Uterus (tissue), 3 donors: ENCODE measurements at regions not wholly inside any gene's neighbourhood (a gene's known extent, or its start where the extent isn't known, plus 50 kb on each side); places are given as distances from the start of the nearest gene placed in this dataset.

Experiments used
- DNase-seq, 2 donors: peaks; one replicate each; pipeline ENCODE4 v3.0.0-alpha.2; 2019 to 2020
- H3K27ac ChIP-seq, 2 donors: fragments of 200-600 bp; sonication (generic); 1 replicate in 1 of 2; 2 replicates in 1 of 2; pipeline ENCODE4 v1.5.1; 2016 to 2018
- H3K27me3 ChIP-seq, 2 donors: fragments of 200-600 bp; sonication (generic); one replicate each; pipeline ENCODE4 v1.5.1; 2018 to 2019; ENCODE audit warnings: control low read depth in 1 of 2
- H3K36me3 ChIP-seq, 2 donors: fragments of 200-600 bp; sonication (generic); one replicate each; pipeline ENCODE4 v1.5.1; 2019; ENCODE audit warnings: control low read depth in 1 of 2
- H3K4me1 ChIP-seq, 2 donors: fragments of 200-600 bp; sonication (generic); one replicate each; pipeline ENCODE4 v1.5.1; 2018 to 2019; ENCODE audit warnings: control low read depth in 1 of 2
- H3K4me3 ChIP-seq, 2 donors: fragments of 200-600 bp; sonication (generic); 1 replicate in 1 of 2; 2 replicates in 1 of 2; pipeline ENCODE4 v1.5.1; 2018 to 2019; ENCODE audit warnings: mild to moderate bottlenecking in 1 of 2
- H3K9me3 ChIP-seq, 2 donors: fragments of 200-600 bp; sonication (generic); one replicate each; pipeline ENCODE4 v1.5.1; 2019; ENCODE audit warnings: control low read depth in 1 of 2
- CTCF ChIP-seq, 4 experiments: fragments of 200-600 bp in 2 of 4; fragments of 450-650 bp in 2 of 4; sonication (generic) in 2 of 4; IDR thresholded peaks; one replicate each; pipeline ENCODE4 v1.5.1; 2016 to 2019; ENCODE audit warnings: antibody characterized with exemption in 4 of 4, mild to moderate bottlenecking in 2 of 4, moderate library complexity in 1 of 4
- POLR2A ChIP-seq, 2 donors: fragments of 450-650 bp; IDR thresholded peaks; one replicate each; pipeline ENCODE4 v1.6.1; 2016; ENCODE audit warnings: antibody characterized with exemption in 2 of 2, mild to moderate bottlenecking in 1 of 2, moderate library complexity in 1 of 2
- intact Hi-C: fragments of 100-400 bp; cut with DNase I; formaldehyde crosslinking; loops from one replicate; pipeline ENCODE4 v1.15.1; 2023; ENCODE audit warnings: low total_unique reads
- donor health status: DM: yes; HTN: yes; CAD: no.

GRCh38 chr3:152184971-152185686, 83.6 kb upstream of the MBNL1 start:
- H3K27me3 ChIP-seq: no peaks in the 10 kb centered on the region
- no peak overlapping the region for H3K27ac ChIP-seq
- TF ChIP-seq CTCF (IDR thresholded peaks at IDR 0.05) (no peak), POLR2A (IDR thresholded peaks at IDR 0.05) (no peak)
- H3K36me3 ChIP-seq: no peaks in the 10 kb centered on the region
- no peaks in the 10 kb centered on the region for H3K4me1 ChIP-seq
- no peak overlapping the region for H3K4me3 ChIP-seq
- H3K9me3 ChIP-seq: no peaks in the 10 kb centered on the region
- intact Hi-C loops: no loop called here
- DNase-seq: no peak

GRCh38 chr3:152185891-152186630, 82.7 kb upstream of the MBNL1 start:
- Histone ChIP-seq H3K4me1 (no peaks in the 10 kb centered on the region), H3K27me3 (no peaks in the 10 kb centered on the region), H3K9me3 (no peaks in the 10 kb centered on the region), H3K27ac (no peak overlapping the region), H3K36me3 (no peaks in the 10 kb centered on the region), H3K4me3 (no peak overlapping the region)
- no peak for TF ChIP-seq CTCF (IDR thresholded peaks at IDR 0.05)
- no peak for TF ChIP-seq POLR2A (IDR thresholded peaks at IDR 0.05)
- no peak for DNase-seq
- intact Hi-C loops: no loop called here

GRCh38 chr3:152190636-152191183, 78.0 kb upstream of the MBNL1 start:
- DNase-seq: no peak
- intact Hi-C loops: no loop called here
- Histone ChIP-seq H3K27ac (no peak overlapping the region), H3K36me3 (no peaks in the 10 kb centered on the region), H3K9me3 (no peaks in the 10 kb centered on the region), H3K4me3 (no peak overlapping the region), H3K4me1 (no peaks in the 10 kb centered on the region), H3K27me3 (no peaks in the 10 kb centered on the region)
- TF ChIP-seq POLR2A (IDR thresholded peaks at IDR 0.05): no peak
- TF ChIP-seq CTCF (IDR thresholded peaks at IDR 0.05): no peak

GRCh38 chr3:152192050-152192449, 76.7 kb upstream of the MBNL1 start:
- DNase-seq: no peak
- Histone ChIP-seq H3K36me3 (no peaks in the 10 kb centered on the region), H3K27me3 (no peaks in the 10 kb centered on the region), H3K9me3 (no peaks in the 10 kb centered on the region), H3K4me1 (no peaks in the 10 kb centered on the region), H3K27ac (no peak overlapping the region), H3K4me3 (no peak overlapping the region)
- intact Hi-C loops: no loop called here
- TF ChIP-seq POLR2A (IDR thresholded peaks at IDR 0.05) (no peak), CTCF (IDR thresholded peaks at IDR 0.05) (no peak)
